Activated CD8-positive, alpha-beta T cell treated with anti-CD3 and anti-CD28 coated beads for 36 hours (primary cell): ENCODE measurements at regions not wholly inside any gene's neighbourhood (a gene's known extent, or its start where the extent isn't known, plus 50 kb on each side); places are given as distances from the start of the nearest gene placed in this dataset.

Experiments used
- ATAC-seq: fragments of 200-7000 bp; cut with Tn5 transposase; one replicate; pipeline ENCODE4 v1.10.0; 2021; ENCODE audit warnings: mild to moderate bottlenecking, moderate library complexity
- CTCF ChIA-PET: fragments of 350-600 bp; sonication (Branson Sonifier 250); formaldehyde crosslinking; loops from one replicate; lab custom pipeline; 2021; ENCODE audit warnings: antibody characterized with exemption; lab: Charles Lee
- POLR2A ChIA-PET: fragments of 350-600 bp; sonication (Branson Sonifier 250); formaldehyde crosslinking; loops from one replicate; lab custom pipeline; 2021; ENCODE audit warnings: antibody characterized with exemption; lab: Charles Lee
- DNase-seq: peaks from one replicate; pipeline ENCODE4 v3.0.0-alpha.2; 2020
- H3K27ac Mint-ChIP-seq: one replicate; pipeline ENCODE4 v1.8.0; 2021; ENCODE audit warnings: mild to moderate bottlenecking, mixed read lengths
- H3K27me3 Mint-ChIP-seq: one replicate; pipeline ENCODE4 v1.8.0; 2021; ENCODE audit warnings: mixed read lengths
- H3K36me3 Mint-ChIP-seq: one replicate; pipeline ENCODE4 v1.8.0; 2021; ENCODE audit warnings: low read depth, mixed read lengths
- H3K4me1 Mint-ChIP-seq: one replicate; pipeline ENCODE4 v1.8.0; 2021; ENCODE audit warnings: low read depth, mixed read lengths
- H3K4me3 Mint-ChIP-seq: one replicate; pipeline ENCODE4 v1.8.0; 2021; ENCODE audit warnings: mild to moderate bottlenecking, moderate library complexity, mixed read lengths
- H3K9me3 Mint-ChIP-seq: one replicate; pipeline ENCODE4 v1.8.0; 2021; ENCODE audit warnings: mixed read lengths
- intact Hi-C: fragments of 100-400 bp; cut with micrococcal nuclease; formaldehyde crosslinking; loops from one replicate; pipeline ENCODE4 v1.10.0; 2022
- TF ChIP-seq, protein P1 (sequence below): fragments of 200-600 bp; IDR thresholded peaks from one replicate; pipeline ENCODE4 v1.8.0; 2022; ENCODE audit warnings: antibody characterized with exemption, mild to moderate bottlenecking

DNA sequence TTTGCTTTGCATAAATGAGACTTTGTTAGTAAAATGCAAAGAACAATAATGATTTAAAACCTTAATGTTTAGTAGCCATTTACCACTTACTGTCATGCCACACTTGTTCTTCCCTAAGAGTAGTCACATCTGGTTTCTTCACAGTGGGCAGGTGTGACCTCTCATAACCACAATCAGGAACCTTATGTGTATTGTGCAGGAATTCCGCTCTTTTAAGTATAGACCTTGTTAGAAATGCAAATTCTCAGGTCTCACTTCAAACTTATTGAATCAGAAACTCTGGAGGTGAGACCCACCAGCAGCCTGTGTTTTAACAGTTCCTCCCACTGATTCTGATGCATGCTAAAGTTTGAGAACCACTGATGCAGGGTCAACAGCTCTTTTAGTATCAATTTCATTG is 518.8 kb upstream of the MEX3C start:
- DNase-seq (no peak), ATAC-seq (no peak)
- intact Hi-C loops = no loop called here
- Mint-ChIP-seq H3K4me3 (no peak overlapping the region), H3K27me3 (no peaks in the 10 kb centered on the region), H3K27ac (no peak overlapping the region), H3K36me3 (no peaks in the 10 kb centered on the region), H3K4me1 (no peaks in the 10 kb centered on the region), H3K9me3 (peaks cover 12% of the 10 kb centered on the region)
- TF ChIP-seq, protein P1, sequence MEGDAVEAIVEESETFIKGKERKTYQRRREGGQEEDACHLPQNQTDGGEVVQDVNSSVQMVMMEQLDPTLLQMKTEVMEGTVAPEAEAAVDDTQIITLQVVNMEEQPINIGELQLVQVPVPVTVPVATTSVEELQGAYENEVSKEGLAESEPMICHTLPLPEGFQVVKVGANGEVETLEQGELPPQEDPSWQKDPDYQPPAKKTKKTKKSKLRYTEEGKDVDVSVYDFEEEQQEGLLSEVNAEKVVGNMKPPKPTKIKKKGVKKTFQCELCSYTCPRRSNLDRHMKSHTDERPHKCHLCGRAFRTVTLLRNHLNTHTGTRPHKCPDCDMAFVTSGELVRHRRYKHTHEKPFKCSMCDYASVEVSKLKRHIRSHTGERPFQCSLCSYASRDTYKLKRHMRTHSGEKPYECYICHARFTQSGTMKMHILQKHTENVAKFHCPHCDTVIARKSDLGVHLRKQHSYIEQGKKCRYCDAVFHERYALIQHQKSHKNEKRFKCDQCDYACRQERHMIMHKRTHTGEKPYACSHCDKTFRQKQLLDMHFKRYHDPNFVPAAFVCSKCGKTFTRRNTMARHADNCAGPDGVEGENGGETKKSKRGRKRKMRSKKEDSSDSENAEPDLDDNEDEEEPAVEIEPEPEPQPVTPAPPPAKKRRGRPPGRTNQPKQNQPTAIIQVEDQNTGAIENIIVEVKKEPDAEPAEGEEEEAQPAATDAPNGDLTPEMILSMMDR = no peak
- ChIA-PET CTCF (no interaction called here), POLR2A (no interaction called here)

DNA sequence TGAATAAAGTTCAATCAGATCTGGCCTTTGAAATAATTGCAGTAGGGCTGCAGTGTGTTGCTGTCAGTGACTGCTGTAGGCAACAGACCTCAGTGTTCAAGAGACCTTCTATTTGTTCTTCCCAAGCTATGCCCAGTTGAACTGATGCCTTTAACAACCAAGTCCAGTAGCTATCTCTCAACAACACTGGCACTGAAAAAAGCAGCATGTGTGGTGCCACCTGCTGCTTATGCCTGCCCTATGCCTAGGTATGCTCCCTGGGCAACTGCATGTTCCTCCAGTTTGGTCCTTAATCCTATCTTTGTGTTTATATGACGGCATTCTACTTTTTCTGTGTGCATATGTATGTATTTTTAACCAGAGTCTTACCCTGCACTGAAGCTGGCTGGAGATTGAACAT is 523.9 kb upstream of the MEX3C start:
- DNase-seq (no peak), ATAC-seq (no peak)
- Mint-ChIP-seq H3K9me3 (no peaks in the 10 kb centered on the region), H3K27me3 (peaks cover 5% of the 10 kb centered on the region), H3K27ac (no peak overlapping the region), H3K4me1 (no peaks in the 10 kb centered on the region), H3K4me3 (no peak overlapping the region), H3K36me3 (no peaks in the 10 kb centered on the region)
- ChIA-PET CTCF (no interaction called here), POLR2A (no interaction called here)
- TF ChIP-seq, protein P1 = no peak
- intact Hi-C loops = no loop called here

DNA sequence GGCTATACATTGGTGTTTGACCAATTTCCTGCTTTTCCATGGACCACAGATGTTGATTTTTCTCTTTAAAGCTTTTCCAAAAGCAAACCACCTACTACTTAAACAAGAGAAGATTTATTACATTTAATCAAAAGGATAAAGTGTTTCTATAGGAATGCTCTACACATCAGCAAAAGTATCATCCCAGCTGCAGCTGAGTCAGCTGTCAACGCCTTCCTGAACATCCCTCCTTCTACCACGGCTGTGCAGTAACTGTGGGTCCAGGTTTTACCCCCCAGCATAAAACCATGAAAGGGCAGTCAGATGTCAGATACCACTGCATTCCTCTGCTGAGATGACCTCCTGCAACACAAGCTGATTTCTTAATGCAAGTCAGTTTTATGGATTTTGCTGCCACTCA is 524.5 kb upstream of the MEX3C start:
- Mint-ChIP-seq H3K27me3 (peaks cover 5% of the 10 kb centered on the region), H3K4me3 (no peak overlapping the region), H3K36me3 (no peaks in the 10 kb centered on the region), H3K9me3 (no peaks in the 10 kb centered on the region), H3K27ac (no peak overlapping the region), H3K4me1 (no peaks in the 10 kb centered on the region)
- DNase-seq (no peak), ATAC-seq (no peak)
- TF ChIP-seq, protein P1 = no peak
- POLR2A ChIA-PET = no interaction called here
- intact Hi-C loops = no loop called here
- CTCF ChIA-PET = no interaction called here

DNA sequence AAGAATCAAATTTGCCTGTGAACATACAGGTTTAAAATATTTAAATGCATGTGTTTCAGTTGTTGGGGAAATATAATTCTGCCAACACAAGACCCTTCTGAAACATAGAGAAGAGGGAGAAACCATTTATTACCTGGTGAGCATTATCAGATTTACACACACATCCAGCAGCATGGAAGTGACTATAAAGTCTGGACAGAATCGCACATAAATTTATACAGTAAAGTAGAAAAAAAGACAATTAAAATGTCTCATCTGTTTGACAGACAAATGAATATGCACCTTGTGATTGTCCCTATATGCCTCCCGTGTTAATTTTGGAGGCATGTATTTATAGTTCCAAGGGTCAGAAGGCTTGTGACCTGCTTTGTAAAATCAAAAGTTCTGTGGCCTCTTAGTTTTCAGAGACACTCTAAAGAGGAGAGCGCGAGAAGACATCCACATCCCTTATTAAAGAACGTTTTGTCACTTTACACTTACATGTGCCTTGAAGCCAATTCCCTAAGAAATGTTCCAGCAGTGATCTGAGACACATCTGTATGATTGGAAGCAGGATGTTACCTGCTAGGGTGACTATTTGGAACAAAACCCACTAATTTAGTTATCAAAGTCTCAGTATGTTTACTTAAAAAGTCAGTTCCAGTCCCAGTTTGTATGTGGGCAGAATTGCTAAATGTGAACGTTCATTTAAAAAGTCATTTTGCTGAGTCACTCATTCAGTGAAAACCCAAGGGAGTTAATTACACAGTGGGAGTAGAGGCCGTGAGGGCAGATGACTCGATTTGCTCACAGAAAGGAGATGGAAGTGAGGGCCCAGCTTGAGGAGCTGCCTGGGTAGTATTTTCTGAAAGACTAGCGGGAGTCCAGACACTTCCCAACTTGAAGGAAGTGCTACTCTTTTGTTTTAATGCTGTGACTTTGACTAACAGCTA is 527.6 kb upstream of the MEX3C start:
- ChIA-PET POLR2A (no interaction called here), CTCF (no interaction called here)
- intact Hi-C loops = no loop called here
- no peaks in the 10 kb centered on the region for H3K9me3 Mint-ChIP-seq
- H3K4me3 Mint-ChIP-seq = no peak overlapping the region
- no peak for ATAC-seq
- H3K27me3 Mint-ChIP-seq = peaks cover 7% of the 10 kb centered on the region
- H3K4me1 Mint-ChIP-seq = no peaks in the 10 kb centered on the region
- DNase-seq = no peak
- no peak overlapping the region for H3K27ac Mint-ChIP-seq
- TF ChIP-seq, protein P1 = no peak
- no peaks in the 10 kb centered on the region for H3K36me3 Mint-ChIP-seq

DNA sequence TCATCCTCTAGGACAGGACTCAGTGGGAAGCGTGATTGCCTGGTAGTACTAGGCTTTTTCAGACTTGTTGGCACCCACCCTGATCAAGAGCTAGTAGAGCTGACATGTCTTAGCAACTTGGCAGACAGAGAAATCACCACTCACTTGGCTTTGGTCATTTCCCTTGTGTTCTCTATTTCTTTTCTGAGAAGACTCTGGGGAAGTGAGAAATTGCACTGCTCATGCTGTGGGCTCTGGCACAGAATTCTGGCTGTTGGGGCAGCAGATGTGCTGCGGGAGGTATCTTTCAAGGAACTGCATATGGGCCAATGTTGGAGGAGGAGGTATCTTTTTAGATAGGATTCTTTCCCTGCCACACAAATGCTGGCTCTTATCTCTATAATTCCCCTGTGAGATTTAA is 529.1 kb upstream of the MEX3C start:
- Mint-ChIP-seq H3K36me3 (no peaks in the 10 kb centered on the region), H3K4me3 (no peak overlapping the region), H3K4me1 (no peaks in the 10 kb centered on the region), H3K9me3 (no peaks in the 10 kb centered on the region), H3K27ac (no peak overlapping the region), H3K27me3 (peaks cover 7% of the 10 kb centered on the region)
- ChIA-PET CTCF (no interaction called here), POLR2A (interaction anchor here (1.0 kb wide), 1 partner anchor 10 kb away, joined by 3 read pairs; no protein-coding TSS in a partner anchor)
- TF ChIP-seq, protein P1 = no peak
- ATAC-seq (no peak), DNase-seq (no peak)
- intact Hi-C loops = no loop called here
